Progenitor cell of endocrine pancreas (in vitro differentiated cells): ENCODE measurements at regions not wholly inside any gene's neighbourhood (a gene's known extent, or its start where the extent isn't known, plus 50 kb on each side); places are given as distances from the start of the nearest gene placed in this dataset.

Experiments
- DNase-seq: peaks from one replicate; pipeline ENCODE4 v3.0.0; 2021; ENCODE audit warnings: low spot score; ENCODE audit not compliant: unreplicated experiment
- H3K27ac Mint-ChIP-seq: 2 replicates; pipeline ENCODE4 v1.8.0; 2021; ENCODE audit warnings: mild to moderate bottlenecking, moderate library complexity, mixed read lengths
- H3K27me3 Mint-ChIP-seq: 2 replicates; pipeline ENCODE4 v1.8.0; 2021; ENCODE audit warnings: mixed read lengths
- H3K36me3 Mint-ChIP-seq: 2 replicates; pipeline ENCODE4 v1.8.0; 2022; ENCODE audit warnings: mixed read lengths; ENCODE audit not compliant: insufficient read depth
- H3K4me1 Mint-ChIP-seq: 2 replicates; pipeline ENCODE4 v1.8.0; 2021; ENCODE audit warnings: low read depth, mixed read lengths
- H3K4me3 Mint-ChIP-seq: 2 replicates; pipeline ENCODE4 v1.8.0; 2021; ENCODE audit warnings: low read depth, mild to moderate bottlenecking, moderate library complexity, mixed read lengths
- H3K9me3 Mint-ChIP-seq: 2 replicates; pipeline ENCODE4 v1.8.0; 2021; ENCODE audit warnings: low read depth, mixed read lengths
- TF ChIP-seq, protein P1 (sequence below): fragments of 200-600 bp; sonication (generic); IDR thresholded peaks from one replicate; pipeline ENCODE4 v1.5.0; 2021; ENCODE audit warnings: antibody characterized with exemption, mild to moderate bottlenecking; ENCODE audit not compliant: unreplicated experiment

DNA sequence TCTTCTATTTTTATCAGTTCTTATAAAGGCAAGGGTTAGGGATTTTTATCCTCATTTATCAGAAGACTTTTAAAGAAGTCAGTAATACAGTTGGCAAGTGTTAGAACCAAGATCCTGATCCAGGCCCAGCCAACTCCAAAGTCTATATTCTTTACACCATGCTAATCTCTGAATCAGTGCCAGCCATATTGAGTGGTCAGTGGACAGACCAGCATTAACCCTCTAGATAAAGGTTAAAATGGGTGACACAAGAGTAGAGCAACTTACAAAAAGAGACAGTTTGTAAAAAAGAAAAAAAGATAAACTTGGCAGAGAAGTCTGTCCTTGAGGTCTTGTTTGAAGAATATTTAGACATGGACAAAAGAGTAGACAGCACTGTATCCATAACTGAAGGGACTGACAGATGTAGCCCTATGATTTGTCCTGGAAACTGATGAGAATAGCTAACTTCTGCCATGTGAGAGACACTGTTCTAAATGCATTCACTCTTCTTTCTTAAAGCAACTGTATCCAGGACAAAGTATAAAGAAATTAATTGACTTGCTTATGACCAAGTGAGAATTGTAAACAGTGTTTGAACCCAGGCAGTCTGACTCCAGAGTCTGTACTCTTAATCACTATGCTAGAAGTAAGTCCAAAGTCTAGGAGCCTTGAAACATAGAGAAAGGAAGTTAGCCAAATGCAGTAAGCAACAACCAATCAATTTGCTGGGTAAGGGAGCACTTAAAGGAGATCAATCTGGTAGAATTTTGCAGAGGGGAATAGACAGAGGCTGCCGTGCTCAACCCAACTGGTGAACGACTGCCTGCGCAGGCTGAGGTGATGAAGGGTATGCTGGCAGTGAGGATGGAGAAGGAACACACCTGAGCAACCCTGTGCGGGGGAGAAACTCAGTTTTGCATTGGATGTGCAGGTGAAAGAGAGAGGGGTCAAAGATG is 103.7 kb downstream of the TTC6 start:
- Mint-ChIP-seq H3K4me3 (no peak overlapping the region), H3K4me1 (peaks cover 23% of the 10 kb centered on the region), H3K9me3 (peaks cover 7% of the 10 kb centered on the region), H3K36me3 (peaks cover 16% of the 10 kb centered on the region), H3K27me3 (no peaks in the 10 kb centered on the region), H3K27ac (peak overlapping the region; percentile 30)
- DNase-seq = no peak
- TF ChIP-seq, protein P1, sequence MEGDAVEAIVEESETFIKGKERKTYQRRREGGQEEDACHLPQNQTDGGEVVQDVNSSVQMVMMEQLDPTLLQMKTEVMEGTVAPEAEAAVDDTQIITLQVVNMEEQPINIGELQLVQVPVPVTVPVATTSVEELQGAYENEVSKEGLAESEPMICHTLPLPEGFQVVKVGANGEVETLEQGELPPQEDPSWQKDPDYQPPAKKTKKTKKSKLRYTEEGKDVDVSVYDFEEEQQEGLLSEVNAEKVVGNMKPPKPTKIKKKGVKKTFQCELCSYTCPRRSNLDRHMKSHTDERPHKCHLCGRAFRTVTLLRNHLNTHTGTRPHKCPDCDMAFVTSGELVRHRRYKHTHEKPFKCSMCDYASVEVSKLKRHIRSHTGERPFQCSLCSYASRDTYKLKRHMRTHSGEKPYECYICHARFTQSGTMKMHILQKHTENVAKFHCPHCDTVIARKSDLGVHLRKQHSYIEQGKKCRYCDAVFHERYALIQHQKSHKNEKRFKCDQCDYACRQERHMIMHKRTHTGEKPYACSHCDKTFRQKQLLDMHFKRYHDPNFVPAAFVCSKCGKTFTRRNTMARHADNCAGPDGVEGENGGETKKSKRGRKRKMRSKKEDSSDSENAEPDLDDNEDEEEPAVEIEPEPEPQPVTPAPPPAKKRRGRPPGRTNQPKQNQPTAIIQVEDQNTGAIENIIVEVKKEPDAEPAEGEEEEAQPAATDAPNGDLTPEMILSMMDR = no peak

DNA sequence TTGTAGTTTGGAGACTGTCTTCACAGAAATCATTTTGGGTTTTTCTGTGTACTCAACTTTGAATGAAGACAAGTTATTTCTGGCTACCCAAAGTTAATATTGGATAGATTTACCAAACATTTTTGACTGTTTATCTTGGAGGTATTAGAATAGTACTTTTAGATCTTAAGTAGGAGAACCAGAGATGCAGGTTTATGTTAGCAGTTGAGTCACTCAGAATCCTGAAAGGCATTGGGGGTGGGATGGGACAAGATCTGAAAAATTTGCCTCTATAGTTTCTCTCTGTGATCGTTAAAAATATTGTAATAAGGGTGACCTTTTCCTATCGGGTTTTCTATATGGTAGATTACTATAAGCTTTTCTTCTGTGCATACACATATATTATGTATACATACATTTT is 112.3 kb downstream of the TTC6 start:
- TF ChIP-seq, protein P1 = no peak
- Mint-ChIP-seq H3K27ac (no peak overlapping the region), H3K36me3 (peaks cover 7% of the 10 kb centered on the region), H3K9me3 (peaks cover 3% of the 10 kb centered on the region), H3K27me3 (no peaks in the 10 kb centered on the region), H3K4me3 (no peak overlapping the region), H3K4me1 (peaks cover 13% of the 10 kb centered on the region)
- DNase-seq = no peak

DNA sequence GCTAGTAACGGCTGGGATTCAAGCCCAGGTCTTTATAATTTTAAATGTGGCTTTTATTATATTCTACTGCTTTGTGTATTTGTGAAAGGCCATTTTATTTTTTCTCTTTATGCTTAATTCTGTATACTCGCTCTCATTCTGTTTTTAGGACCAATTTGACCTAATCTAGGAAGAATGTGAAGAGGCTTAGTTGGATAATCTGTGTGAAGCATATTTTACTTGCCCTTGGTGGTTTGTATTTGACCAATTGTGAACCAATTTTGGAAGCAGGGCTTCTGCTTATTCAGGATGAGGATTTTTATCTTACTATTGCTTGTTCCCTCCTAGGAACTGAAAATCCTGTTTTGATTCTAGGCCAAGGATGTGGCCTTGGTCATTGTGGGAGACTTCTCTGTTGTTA is 113.1 kb downstream of the TTC6 start:
- no peak for DNase-seq
- Mint-ChIP-seq H3K27me3 (no peaks in the 10 kb centered on the region), H3K27ac (no peak overlapping the region), H3K36me3 (peaks cover 9% of the 10 kb centered on the region), H3K4me3 (no peak overlapping the region), H3K9me3 (peaks cover 3% of the 10 kb centered on the region), H3K4me1 (peaks cover 13% of the 10 kb centered on the region)
- TF ChIP-seq, protein P1 = no peak

DNA sequence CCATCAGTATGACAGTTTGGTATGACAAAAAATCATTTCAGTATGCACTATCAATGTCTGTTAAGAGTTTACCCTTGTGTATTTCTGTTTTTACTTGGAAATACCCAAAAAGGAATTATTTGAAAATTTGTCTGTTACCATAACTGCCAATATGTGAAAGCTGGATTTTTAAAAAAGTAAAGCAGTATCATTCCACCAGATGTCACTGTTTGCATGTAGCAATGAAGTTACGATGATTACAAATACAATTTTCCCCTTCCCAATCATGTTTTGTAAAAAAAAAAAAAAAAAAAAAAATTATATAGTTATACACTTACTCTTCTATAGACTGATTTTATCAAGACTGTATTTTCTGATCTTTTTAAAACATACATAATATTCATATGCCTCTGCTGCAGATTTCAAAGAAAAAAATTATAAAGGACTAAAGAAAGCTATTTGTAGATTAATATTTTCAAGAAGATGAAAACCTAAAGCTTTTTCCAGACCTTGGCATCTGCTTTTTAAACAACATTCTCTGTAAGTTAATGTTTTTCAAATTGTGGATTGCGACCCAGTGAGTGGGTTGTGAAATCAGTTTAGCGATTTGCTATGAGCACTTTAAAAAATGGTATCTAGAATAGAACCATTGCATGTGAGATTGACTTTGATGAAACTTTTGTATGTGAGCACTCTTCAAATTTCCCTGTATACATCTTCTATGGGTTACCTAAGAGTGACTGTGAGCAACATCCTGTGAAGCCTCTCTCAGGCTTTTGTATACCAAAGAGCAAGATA is 114.2 kb downstream of the TTC6 start:
- Mint-ChIP-seq H3K27ac (no peak overlapping the region), H3K36me3 (peaks cover 10% of the 10 kb centered on the region), H3K4me1 (peaks cover 13% of the 10 kb centered on the region), H3K4me3 (no peak overlapping the region), H3K27me3 (no peaks in the 10 kb centered on the region), H3K9me3 (peaks cover 3% of the 10 kb centered on the region)
- no peak for DNase-seq
- TF ChIP-seq, protein P1 = peak; percentile 60

DNA sequence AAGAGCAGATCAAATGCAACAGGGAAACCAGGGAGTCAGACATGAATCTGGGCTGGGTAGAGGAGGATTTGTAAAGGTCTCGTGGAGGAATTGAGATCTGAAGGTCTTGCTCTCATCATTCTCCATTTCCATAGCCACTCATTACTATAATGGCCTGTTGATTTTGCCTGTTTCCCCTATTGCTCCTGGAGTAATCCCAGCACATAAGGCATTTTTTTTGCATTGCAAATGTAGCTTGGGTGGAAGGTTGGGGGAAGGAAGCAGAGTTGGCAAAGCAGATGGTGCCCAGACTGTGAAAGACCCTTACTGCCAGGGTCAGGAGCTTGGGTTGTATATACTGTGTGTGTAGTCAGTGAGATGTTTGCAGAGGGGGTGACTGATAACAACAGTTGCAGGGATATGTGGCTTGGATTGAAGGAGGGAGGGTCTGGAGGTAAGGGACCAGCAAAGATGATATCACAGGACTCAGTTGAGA is 116.0 kb downstream of the TTC6 start:
- H3K9me3 Mint-ChIP-seq = peaks cover 3% of the 10 kb centered on the region
- H3K27ac Mint-ChIP-seq = no peak overlapping the region
- no peak overlapping the region for H3K4me3 Mint-ChIP-seq
- no peak for DNase-seq
- H3K27me3 Mint-ChIP-seq = no peaks in the 10 kb centered on the region
- TF ChIP-seq, protein P1 = no peak
- peaks cover 17% of the 10 kb centered on the region for H3K36me3 Mint-ChIP-seq
- peaks cover 9% of the 10 kb centered on the region for H3K4me1 Mint-ChIP-seq
